Medulla oblongata (tissue), 1 donor: ENCODE measurements at regions not wholly inside any gene's neighbourhood (a gene's known extent, or its start where the extent isn't known, plus 50 kb on each side); places are given as distances from the start of the nearest gene placed in this dataset.
"Not testable (repeated sequence)": the region's sequence is repeated elsewhere in the genome, so short reads cannot be mapped to it uniquely, and the experiment has no call there.

Source experiments
- DNase-seq: peaks from one replicate; pipeline ENCODE4 v3.0.0-alpha.2; 2015; ENCODE audit errors: extremely low spot score

- no peak for DNase-seq
Measured at GRCh38 chr14:35174342-35174741, 52.0 kb downstream of the PRORP start.

- DNase-seq: no peak
Measured at GRCh38 chr14:35180179-35180578, 57.8 kb downstream of the PRORP start.

- DNase-seq: not testable (repeated sequence)
Measured at GRCh38 chr14:35184891-35185290, 62.5 kb downstream of the PRORP start.

GRCh38 chr14:35189422-35189821 is 67.1 kb downstream of the PRORP start:
- no peak for DNase-seq

- DNase-seq: no peak
Measured at GRCh38 chr14:35193161-35193560, 70.8 kb downstream of the PRORP start.

- DNase-seq: not testable (repeated sequence)
Measured at GRCh38 chr14:35194183-35194582, 71.8 kb downstream of the PRORP start.

- DNase-seq: no peak
Measured at GRCh38 chr14:35196571-35196970, 74.2 kb downstream of the PRORP start.

- no peak for DNase-seq
Measured at GRCh38 chr14:35197015-35197414, 74.7 kb downstream of the PRORP start.

GRCh38 chr14:35201066-35201465 is 78.7 kb downstream of the PRORP start:
- no peak for DNase-seq

GRCh38 chr14:35202195-35202594 is 79.8 kb downstream of the PRORP start:
- no peak for DNase-seq

GRCh38 chr14:35205737-35206136 is 83.4 kb downstream of the PRORP start:
- no peak for DNase-seq

GRCh38 chr14:35211067-35211466 is 81.1 kb upstream of the PSMA6 start:
- no peak for DNase-seq

- DNase-seq: no peak
Measured at GRCh38 chr14:35212471-35213142, 79.6 kb upstream of the PSMA6 start.

- no peak for DNase-seq
Measured at GRCh38 chr14:35213143-35213788, 78.9 kb upstream of the PSMA6 start.

GRCh38 chr14:35213869-35214387 is 78.3 kb upstream of the PSMA6 start:
- no peak for DNase-seq

GRCh38 chr14:35214402-35214801 is 77.8 kb upstream of the PSMA6 start:
- DNase-seq: not testable (repeated sequence)

GRCh38 chr14:35215110-35215813 is 76.9 kb upstream of the PSMA6 start:
- peak; percentile 59 for DNase-seq

- not testable (repeated sequence) for DNase-seq
Measured at GRCh38 chr14:35218176-35218575, 74.0 kb upstream of the PSMA6 start.

- DNase-seq: no peak
Measured at GRCh38 chr14:35218963-35219362, 73.2 kb upstream of the PSMA6 start.

GRCh38 chr14:35220027-35220676 is 72.0 kb upstream of the PSMA6 start:
- DNase-seq: no peak

- no peak for DNase-seq
Measured at GRCh38 chr14:35220920-35221319, 71.3 kb upstream of the PSMA6 start.

- no peak for DNase-seq
Measured at GRCh38 chr14:35221462-35221861, 70.7 kb upstream of the PSMA6 start.
